Adrenal gland (tissue), 9 donors: ENCODE measurements at regions not wholly inside any gene's neighbourhood (a gene's known extent, or its start where the extent isn't known, plus 50 kb on each side); places are given as distances from the start of the nearest gene placed in this dataset.

Experiments used
- DNase-seq, 7 donors: peaks; one replicate each; pipeline ENCODE4 v3.0.0-alpha.2; 2019 to 2020
- H3K27ac ChIP-seq, 5 donors: fragments of 200-600 bp; sonication (generic) in 4 of 5; 1 replicate in 3 of 5; 2 replicates in 2 of 5; pipeline versions ENCODE4 v1.5.1 to v1.8.0; 2016 to 2020; ENCODE audit warnings: mild to moderate bottlenecking in 1 of 5
- H3K27me3 ChIP-seq: fragments of 200-600 bp; 2 replicates; pipeline ENCODE4 v1.8.0; 2021
- H3K36me3 ChIP-seq, 2 donors: fragments of 200-600 bp; replicated peaks in 1 of 2; 1 replicate in 1 of 2; 2 replicates in 1 of 2; pipeline versions ENCODE4 v1.5.1 to v1.8.0; 2018 to 2022
- H3K4me1 ChIP-seq, 2 donors: fragments of 200-600 bp; replicated peaks in 1 of 2; 1 replicate in 1 of 2; 2 replicates in 1 of 2; pipeline versions ENCODE4 v1.5.1 to v1.8.0; 2018 to 2021
- H3K4me3 ChIP-seq, 4 donors: fragments of 200-600 bp; sonication (generic) in 3 of 4; one replicate each; pipeline ENCODE4 v1.5.1; 2016 to 2018
- H3K9me3 ChIP-seq, 3 donors: fragments of 200-600 bp; sonication (generic) in 1 of 3; replicated peaks in 1 of 3; 1 replicate in 2 of 3; 2 replicates in 1 of 3; pipeline versions ENCODE4 v1.5.1 to v1.8.0; 2016 to 2021
- POLR2A ChIP-seq, 2 donors: fragments of 450-650 bp; IDR thresholded peaks; one replicate each; pipeline ENCODE4 v1.6.1; 2017; ENCODE audit warnings: antibody characterized with exemption in 2 of 2, mild to moderate bottlenecking in 2 of 2, moderate library complexity in 1 of 2
- WGBS, 4 donors: extraction: QIAGEN DNeasy Blood & Tissue Kit in 2 of 4; methylation state at CpG; one replicate each; pipeline versions ENCODE4 v1.1.5 to v1.1.7; 2013 to 2017; 5-methylcytosine and 5-hydroxymethylcytosine counted together
- intact Hi-C, 2 donors: fragments of 100-400 bp; cut with DNase I; formaldehyde crosslinking; loops; one replicate each; pipeline versions ENCODE4 v1.14.1 to v1.15.0; 2022 to 2023
- TF ChIP-seq, protein P1 (sequence below), 6 experiments: fragments of 450-650 bp in 4 of 6; fragments of 200-600 bp in 2 of 6; sonication (generic) in 1 of 6; IDR thresholded peaks; 1 replicate in 5 of 6; 2 replicates in 1 of 6; pipeline versions ENCODE4 v1.5.1 to v1.8.0; 2016 to 2021; ENCODE audit warnings: antibody characterized with exemption in 6 of 6, mild to moderate bottlenecking in 2 of 6, moderate library complexity in 1 of 6
- donor health status: healthy with polysubstance abuse.
- donor health status: Bipolar disorder and iron deficiency.
- donor health status: DM: yes; HTN: yes; CAD: no.
- donor health status: DM: no; HTN: no; CAD: no.
- donor health status: DM: no; HTN: no; CAD: no.

- no peak for DNase-seq
- H3K36me3 ChIP-seq = no peaks in the 10 kb centered on the region
- WGBS, 4 donors = 83 to 88% (median 87%) methylated on average over 4 of the region's 4 CpGs
- H3K4me3 ChIP-seq = no peak overlapping the region
- intact Hi-C loops = no loop called here
- TF ChIP-seq, protein P1, sequence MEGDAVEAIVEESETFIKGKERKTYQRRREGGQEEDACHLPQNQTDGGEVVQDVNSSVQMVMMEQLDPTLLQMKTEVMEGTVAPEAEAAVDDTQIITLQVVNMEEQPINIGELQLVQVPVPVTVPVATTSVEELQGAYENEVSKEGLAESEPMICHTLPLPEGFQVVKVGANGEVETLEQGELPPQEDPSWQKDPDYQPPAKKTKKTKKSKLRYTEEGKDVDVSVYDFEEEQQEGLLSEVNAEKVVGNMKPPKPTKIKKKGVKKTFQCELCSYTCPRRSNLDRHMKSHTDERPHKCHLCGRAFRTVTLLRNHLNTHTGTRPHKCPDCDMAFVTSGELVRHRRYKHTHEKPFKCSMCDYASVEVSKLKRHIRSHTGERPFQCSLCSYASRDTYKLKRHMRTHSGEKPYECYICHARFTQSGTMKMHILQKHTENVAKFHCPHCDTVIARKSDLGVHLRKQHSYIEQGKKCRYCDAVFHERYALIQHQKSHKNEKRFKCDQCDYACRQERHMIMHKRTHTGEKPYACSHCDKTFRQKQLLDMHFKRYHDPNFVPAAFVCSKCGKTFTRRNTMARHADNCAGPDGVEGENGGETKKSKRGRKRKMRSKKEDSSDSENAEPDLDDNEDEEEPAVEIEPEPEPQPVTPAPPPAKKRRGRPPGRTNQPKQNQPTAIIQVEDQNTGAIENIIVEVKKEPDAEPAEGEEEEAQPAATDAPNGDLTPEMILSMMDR (IDR thresholded peaks at IDR 0.05) = no peak
- no peak for TF ChIP-seq POLR2A (IDR thresholded peaks at IDR 0.05)
- no peaks in the 10 kb centered on the region for H3K9me3 ChIP-seq
- H3K4me1 ChIP-seq = no peaks in the 10 kb centered on the region
- H3K27ac ChIP-seq = no peak overlapping the region
- H3K27me3 ChIP-seq = no peaks in the 10 kb centered on the region
Measured at GRCh38 chr20:52601295-52601971, 370.7 kb upstream of the TSHZ2 start.

DNA sequence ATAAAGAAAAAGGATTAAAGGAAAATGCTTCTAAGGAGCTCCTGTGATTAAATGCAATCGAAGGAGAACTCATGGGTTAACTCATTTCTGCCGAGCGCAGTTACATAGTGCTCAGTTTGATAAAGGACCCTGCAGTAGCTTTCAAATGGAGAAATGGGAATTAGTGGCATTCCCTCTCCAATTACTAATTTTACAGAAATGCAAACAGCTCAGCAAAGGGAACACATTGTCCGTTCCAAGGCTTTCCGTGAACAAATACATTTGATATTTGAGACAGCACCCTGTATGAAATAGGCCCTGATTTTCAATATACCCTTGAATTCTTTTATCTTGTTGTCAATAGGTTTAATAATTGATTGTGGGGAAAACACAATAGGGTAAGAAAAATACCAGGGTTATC is 375.9 kb upstream of the TSHZ2 start:
- Histone ChIP-seq H3K4me3 (no peak overlapping the region), H3K36me3 (no peaks in the 10 kb centered on the region), H3K4me1 (no peaks in the 10 kb centered on the region), H3K27me3 (peaks cover 6% of the 10 kb centered on the region), H3K27ac (no peak overlapping the region), H3K9me3 (no peaks in the 10 kb centered on the region)
- intact Hi-C loops = no loop called here
- DNase-seq = no peak
- WGBS, 4 donors = 78 to 86% (median 85%) methylated on average over 5 of the region's 5 CpGs
- TF ChIP-seq, protein P1 (IDR thresholded peaks at IDR 0.05) = no peak
- TF ChIP-seq POLR2A (IDR thresholded peaks at IDR 0.05) = no peak

DNA sequence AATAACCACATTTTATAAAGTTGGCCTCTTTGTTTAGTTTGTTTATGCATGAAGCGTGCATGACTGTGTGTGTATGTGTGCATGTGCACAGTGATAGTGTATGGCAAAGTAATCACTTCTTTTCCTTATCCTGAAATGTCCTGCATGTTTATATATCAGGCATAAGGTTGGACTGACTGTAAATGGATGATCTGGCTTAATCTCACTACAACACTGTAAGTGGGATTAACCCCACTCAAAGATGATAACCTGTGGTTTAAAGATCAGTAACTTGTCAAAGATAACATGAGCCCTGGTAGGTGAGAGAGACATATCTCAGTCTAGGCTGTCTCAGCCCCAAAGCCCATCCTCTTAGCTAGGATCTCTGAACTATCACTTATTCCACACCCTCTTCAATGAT is 376.6 kb upstream of the TSHZ2 start:
- intact Hi-C loops = no loop called here
- TF ChIP-seq, protein P1 (IDR thresholded peaks at IDR 0.05) = no peak
- TF ChIP-seq POLR2A (IDR thresholded peaks at IDR 0.05) = no peak
- no peak overlapping the region for H3K4me3 ChIP-seq
- no peak for DNase-seq
- 92 to 95% (median 94%) methylated on average over 1 of the region's 1 CpG for WGBS, 4 donors
- no peaks in the 10 kb centered on the region for H3K9me3 ChIP-seq
- no peaks in the 10 kb centered on the region for H3K36me3 ChIP-seq
- H3K4me1 ChIP-seq = no peaks in the 10 kb centered on the region
- peaks cover 6% of the 10 kb centered on the region for H3K27me3 ChIP-seq
- no peak overlapping the region for H3K27ac ChIP-seq

- H3K27ac ChIP-seq = no peak overlapping the region
- intact Hi-C loops = no loop called here
- 70 to 92% (median 72%) methylated on average over 4 to 5 of the region's 5 CpGs for WGBS, 4 donors
Measured at GRCh38 chr20:52593654-52594053, 378.5 kb upstream of the TSHZ2 start.

More at GRCh38 chr20:52593654-52594053, 378.5 kb upstream of the TSHZ2 start:
- TF ChIP-seq, protein P1 (IDR thresholded peaks at IDR 0.05) = no peak
- no peak for TF ChIP-seq POLR2A (IDR thresholded peaks at IDR 0.05)
- Histone ChIP-seq H3K4me1 (no peaks in the 10 kb centered on the region), H3K36me3 (no peaks in the 10 kb centered on the region), H3K9me3 (no peaks in the 10 kb centered on the region), H3K27me3 (peaks cover 6% of the 10 kb centered on the region), H3K4me3 (no peak overlapping the region)
- DNase-seq = no peak
